HG03139 (cell line): ENCODE measurements at regions not wholly inside any gene's neighbourhood (a gene's known extent, or its start where the extent isn't known, plus 50 kb on each side); places are given as distances from the start of the nearest gene placed in this dataset.

Experiments used
- ATAC-seq: cut with Tn5 transposase; IDR thresholded peaks from one replicate; pipeline ENCODE4 v1.9.1; 2021; ENCODE audit not compliant: unreplicated experiment

- no peak for ATAC-seq
Measured at GRCh38 chr5:68555907-68556681, 340.5 kb downstream of the PIK3R1 start.

GRCh38 chr5:68557162-68557936 lies 341.8 kb downstream of the PIK3R1 start:
- ATAC-seq: no peak

DNA sequence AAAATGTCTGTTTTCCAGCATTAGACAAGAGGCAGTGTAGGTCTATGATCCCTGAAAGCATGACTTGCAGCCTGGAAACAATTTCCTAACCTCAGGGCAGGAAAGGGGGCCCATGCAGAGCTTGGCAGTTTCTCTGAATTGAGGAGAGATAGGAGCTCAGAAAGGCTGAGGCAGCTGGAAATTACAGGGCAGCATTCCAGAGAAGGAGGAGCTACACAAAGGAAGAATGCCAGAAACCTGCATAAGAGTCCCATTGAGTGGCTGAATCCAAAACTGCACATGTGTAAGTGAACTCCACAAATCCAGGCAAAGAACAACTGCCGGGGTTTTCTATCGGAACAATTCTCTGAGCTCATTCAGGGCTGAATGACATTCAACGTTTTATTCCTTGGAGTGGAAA lies 346.8 kb downstream of the PIK3R1 start:
- no peak for ATAC-seq

- peak; percentile 72 for ATAC-seq
Measured at GRCh38 chr5:68565427-68565826, 349.9 kb downstream of the PIK3R1 start.

DNA sequence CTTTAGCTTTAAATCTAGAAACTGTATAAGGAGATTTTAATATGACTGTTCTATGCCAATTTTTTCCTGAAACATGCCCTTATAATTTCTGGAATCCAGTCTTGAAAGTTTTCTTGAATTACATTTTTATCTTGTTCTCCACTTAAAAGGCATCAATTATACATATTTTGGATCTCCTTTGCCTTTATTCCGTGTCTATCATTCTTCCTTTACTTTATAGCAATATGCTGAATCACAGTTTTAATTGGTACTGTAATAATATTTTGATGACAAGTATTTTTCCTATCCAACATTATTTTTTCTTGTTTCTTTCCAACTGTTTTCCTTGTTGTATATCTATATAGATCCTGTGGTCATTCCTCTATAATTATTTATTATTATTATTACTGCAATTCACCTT lies 361.2 kb downstream of the PIK3R1 start:
- no peak for ATAC-seq

GRCh38 chr5:68582284-68582683 lies 366.7 kb downstream of the PIK3R1 start:
- no peak for ATAC-seq

DNA sequence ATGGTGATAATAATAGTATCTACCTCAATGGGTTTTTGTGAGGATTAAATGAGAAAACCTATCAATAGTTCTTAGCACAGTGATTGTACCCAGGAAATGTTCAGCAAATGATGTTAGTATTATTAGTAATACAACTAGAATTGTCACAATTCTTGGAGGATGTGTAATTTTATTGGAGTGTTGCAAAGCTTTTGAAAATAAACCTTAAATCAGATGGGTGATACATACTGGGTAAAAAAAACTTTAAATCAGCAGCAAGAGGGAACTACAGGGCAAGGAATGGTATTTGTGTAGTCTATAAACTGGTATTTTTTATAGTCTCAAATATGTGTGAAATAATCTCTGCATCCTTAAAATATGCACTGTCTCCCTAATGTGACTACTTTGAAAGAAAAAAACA lies 371.6 kb downstream of the PIK3R1 start:
- ATAC-seq: no peak

DNA sequence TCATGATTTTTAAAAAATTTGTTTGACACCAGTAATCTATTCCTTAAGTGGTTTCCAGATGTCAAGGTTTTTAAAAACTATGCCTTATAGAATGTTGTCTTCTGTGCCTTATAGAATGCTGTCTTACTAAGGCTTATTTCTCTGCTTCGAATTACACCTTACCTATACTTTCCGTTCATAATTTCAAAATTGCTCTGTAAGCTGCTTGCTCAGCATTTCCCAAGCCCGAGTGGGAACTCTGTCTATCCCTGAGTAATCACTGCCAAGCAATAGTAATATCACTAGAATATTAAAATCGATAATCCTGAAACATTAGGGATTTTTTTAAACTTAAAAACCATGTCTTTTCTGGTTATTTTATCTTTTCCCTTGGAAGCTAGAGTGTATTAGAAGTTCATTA lies 376.3 kb downstream of the PIK3R1 start:
- no peak for ATAC-seq

GRCh38 chr5:68592351-68592750 lies 376.8 kb downstream of the PIK3R1 start:
- ATAC-seq: no peak

DNA sequence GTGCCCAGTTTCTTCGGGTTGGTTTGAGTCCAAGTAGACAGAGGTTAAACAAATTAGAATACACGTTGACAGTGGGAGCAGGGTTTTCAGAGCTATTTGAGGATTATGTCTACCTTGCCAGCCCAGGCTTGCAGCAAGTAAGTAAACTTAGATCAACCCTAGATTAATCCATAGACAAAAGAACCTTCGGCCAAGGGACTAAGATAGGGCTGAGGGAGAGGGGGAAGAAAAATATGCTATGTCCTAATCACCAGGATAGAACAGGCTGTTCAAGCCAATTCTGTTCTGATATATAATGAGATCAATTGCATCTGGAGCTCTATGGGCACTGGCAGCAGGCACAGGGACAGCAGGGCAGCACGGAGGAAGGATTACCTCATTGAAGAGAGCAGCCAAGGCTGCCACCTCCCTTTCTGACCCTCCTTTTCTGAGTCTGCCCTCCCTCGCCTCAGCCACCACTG lies 377.7 kb downstream of the PIK3R1 start:
- no peak for ATAC-seq

DNA sequence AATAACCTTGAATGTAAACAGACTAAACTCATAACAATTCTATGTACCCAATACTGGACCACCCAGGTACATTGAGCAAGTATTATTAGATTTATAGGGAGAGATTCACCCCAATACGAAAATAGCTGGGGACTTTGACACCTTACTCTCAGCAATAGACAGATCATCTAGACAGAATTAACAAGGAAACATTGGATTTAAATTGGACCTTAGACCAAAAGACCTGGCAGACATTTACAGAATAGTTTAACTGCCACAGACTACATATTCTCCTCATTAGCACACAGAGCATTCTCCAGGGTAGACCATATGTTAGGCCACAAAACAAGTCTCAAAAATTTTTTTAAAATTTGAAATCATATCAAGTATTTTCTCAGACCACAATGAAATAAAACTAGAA lies 397.4 kb downstream of the PIK3R1 start:
- no peak for ATAC-seq

DNA sequence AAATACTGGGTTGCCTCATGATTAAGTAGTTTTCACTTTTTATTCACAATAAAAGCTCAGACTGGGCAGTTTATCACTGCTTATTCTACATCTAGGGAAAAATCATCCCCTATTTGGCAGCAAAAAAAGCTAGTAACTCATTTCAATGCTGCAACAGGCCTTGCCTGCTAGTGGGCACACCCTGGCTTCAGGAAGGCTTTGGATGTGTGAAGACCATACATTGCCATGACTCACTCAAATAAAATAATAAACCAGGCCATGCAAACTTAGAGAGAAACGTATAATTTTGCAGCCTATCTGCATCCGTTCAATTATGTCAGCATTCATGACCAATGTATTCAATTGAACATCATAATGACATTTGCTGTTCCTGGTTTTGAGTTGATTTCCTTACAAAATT lies 402.9 kb downstream of the PIK3R1 start:
- ATAC-seq: no peak

- no peak for ATAC-seq
Measured at GRCh38 chr5:68627001-68627400, 411.4 kb downstream of the PIK3R1 start.

DNA sequence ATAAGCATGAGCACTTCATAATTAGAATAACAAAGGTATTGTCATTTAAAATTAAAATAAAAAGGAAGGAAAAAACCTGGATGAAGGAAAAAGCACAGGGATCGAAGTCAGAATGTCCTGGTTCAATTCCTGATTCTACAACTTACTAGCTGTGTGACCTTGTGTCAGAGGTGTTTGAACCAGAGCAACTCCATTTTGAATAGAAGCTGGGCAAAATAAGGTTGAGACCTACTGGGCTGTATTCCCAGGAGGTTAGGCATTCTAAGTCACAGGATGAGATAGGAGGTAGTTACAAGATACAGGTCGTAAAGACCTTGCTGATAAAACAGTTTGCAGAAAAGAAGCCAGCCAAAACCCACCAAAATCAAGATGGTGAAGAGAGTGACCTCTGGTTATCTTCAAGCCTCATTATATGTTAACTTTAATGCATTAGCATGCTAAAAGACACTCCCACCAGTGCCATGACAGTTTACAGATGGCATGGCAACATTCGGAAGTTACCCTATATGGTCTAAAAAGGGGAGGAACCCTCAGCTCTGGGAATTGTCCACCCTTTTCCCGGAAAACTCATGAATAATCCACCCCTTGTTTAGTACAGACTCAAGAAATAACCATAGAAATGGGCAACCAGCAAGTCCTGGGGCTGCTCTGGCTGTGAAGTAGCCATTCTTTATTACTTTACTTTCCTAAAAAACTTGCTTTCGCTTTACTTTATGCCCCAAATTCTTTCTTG lies 412.7 kb downstream of the PIK3R1 start:
- no peak for ATAC-seq

- no peak for ATAC-seq
Measured at GRCh38 chr5:68630354-68630753, 414.8 kb downstream of the PIK3R1 start.

DNA sequence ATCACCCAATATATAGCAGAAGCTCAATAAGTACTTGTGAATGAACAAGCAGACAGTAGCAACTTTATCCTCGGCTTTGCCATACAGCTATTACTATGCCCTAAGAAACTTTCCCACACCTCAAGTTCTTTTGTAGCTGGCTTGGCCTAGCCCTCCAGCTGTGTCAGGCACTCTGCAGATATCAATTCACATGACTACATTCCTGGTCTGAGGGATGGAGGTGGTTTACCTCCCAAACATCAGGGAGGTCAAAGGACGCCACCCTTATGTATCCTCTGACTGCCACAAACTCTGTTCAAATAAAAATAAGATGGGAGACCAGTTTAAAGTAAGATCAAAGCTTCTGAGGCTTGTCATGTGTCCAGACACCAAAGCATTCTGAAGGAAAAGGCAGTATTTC lies 416.3 kb downstream of the PIK3R1 start:
- no peak for ATAC-seq

- no peak for ATAC-seq
Measured at GRCh38 chr5:68641211-68641610, 425.7 kb downstream of the PIK3R1 start.

DNA sequence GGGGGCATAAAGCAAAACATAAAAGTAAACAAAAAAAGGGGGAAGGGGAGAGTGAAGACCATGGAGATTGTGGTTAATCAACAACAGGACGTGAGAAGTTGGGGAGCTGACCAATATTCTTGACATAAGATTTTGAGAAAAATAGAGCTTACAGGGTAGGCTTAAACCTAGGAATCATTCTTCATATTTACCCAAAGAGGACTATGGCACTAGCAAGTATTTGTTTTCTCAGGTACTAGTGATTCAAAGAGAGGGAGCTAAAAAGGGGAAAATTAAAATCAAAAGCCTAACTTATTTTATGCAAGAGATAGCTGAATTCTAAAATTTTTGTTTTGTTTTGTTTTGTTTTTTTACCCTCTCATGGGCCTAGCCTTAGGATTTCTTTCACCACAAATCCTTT lies 427.5 kb downstream of the PIK3R1 start:
- ATAC-seq: no peak

DNA sequence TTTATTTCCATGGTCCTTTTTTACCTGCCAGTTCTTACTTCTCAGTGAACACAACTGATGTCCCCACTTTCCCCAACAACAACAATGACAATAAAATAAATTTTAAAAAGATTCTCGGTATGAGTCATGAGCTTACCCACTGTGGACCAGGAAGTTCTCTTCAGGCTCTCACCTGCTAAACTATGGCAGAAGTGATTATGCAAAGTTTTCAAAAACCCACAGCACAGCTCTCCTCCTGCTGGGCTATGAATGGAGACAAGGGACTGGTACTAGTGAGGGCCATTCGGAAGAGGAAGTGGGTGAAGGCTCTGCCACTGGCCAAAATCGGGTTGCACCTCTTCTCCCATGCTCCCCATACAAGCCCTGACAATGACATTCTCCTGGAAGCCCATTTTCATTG lies 429.4 kb downstream of the PIK3R1 start:
- ATAC-seq: peak; percentile 97

DNA sequence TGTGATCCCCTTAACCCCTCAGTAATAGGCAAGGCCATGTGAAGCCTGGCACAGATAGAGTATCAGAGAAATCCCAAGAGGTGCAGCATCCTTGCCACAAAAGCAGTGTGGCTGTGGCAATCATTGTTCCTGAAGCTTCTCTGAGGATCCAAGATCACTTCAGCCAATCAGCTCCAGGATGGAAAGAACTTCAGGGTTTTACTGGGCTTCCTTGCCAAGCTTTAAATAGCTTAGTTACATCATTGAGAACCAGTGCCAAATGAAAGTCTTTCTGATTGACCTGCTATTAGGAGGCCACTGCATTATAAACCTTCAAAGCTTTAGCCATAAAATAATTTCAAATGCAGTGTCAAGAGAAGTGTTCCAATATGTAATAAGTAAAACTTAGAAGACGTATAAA lies 430.6 kb downstream of the PIK3R1 start:
- ATAC-seq: no peak

GRCh38 chr5:68647743-68648142 lies 432.2 kb downstream of the PIK3R1 start:
- ATAC-seq: no peak
